Lower leg skin (tissue), 3 donors: ENCODE measurements at regions not wholly inside any gene's neighbourhood (a gene's known extent, or its start where the extent isn't known, plus 50 kb on each side); places are given as distances from the start of the nearest gene placed in this dataset.

Experiments
- POLR2A ChIP-seq, 2 donors: fragments of 450-650 bp; IDR thresholded peaks; one replicate each; pipeline ENCODE4 v1.6.1; 2016 to 2017; ENCODE audit warnings: antibody characterized with exemption in 2 of 2, mild to moderate bottlenecking in 1 of 2, moderate library complexity in 1 of 2
- TF ChIP-seq, protein P1 (sequence below), 3 donors: fragments of 450-650 bp; IDR thresholded peaks; one replicate each; pipeline ENCODE4 v1.5.1; 2016; ENCODE audit warnings: antibody characterized with exemption in 3 of 3, mild to moderate bottlenecking in 3 of 3, moderate library complexity in 2 of 3

- TF ChIP-seq, protein P1, sequence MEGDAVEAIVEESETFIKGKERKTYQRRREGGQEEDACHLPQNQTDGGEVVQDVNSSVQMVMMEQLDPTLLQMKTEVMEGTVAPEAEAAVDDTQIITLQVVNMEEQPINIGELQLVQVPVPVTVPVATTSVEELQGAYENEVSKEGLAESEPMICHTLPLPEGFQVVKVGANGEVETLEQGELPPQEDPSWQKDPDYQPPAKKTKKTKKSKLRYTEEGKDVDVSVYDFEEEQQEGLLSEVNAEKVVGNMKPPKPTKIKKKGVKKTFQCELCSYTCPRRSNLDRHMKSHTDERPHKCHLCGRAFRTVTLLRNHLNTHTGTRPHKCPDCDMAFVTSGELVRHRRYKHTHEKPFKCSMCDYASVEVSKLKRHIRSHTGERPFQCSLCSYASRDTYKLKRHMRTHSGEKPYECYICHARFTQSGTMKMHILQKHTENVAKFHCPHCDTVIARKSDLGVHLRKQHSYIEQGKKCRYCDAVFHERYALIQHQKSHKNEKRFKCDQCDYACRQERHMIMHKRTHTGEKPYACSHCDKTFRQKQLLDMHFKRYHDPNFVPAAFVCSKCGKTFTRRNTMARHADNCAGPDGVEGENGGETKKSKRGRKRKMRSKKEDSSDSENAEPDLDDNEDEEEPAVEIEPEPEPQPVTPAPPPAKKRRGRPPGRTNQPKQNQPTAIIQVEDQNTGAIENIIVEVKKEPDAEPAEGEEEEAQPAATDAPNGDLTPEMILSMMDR (IDR thresholded peaks at IDR 0.05): no peak
- TF ChIP-seq POLR2A (IDR thresholded peaks at IDR 0.05): no peak
These were observed 56.0 kb upstream of the SLC14A2 start for GRCh38 chr18:45559258-45559657.
